T-helper 1 cell (primary cell): ENCODE measurements at regions not wholly inside any gene's neighbourhood (a gene's known extent, or its start where the extent isn't known, plus 50 kb on each side); places are given as distances from the start of the nearest gene placed in this dataset.
"Not testable (repeated sequence)": the region's sequence is repeated elsewhere in the genome, so short reads cannot be mapped to it uniquely, and the experiment has no call there.

ENCODE experiments used
- DNase-seq, 5 donors: peaks; one replicate each; pipeline ENCODE4 v3.0.0-alpha.2; 2012 to 2020

DNA sequence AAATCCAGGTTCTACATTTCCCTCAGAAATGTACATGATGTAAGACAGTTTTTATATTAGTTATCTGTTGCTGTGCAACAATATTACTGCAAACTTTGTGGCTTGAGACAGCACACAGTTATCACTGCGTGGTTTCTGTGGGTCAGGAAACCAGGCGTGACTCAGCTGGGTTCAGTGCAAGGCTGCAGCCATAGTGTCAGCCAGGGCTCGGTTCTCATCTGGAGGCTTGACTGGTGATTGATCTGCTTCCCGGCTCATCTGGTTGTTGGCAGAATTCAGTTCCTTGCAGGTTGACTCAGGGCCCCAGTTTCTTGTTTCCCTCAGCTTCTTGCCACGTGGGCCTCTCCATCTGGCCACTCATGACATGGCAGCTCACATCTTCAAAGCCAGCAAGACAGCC lies 146.8 kb upstream of the ROPN1B start:
- peak in 2 of 5 donors; percentile 6 to 70 for DNase-seq

DNA sequence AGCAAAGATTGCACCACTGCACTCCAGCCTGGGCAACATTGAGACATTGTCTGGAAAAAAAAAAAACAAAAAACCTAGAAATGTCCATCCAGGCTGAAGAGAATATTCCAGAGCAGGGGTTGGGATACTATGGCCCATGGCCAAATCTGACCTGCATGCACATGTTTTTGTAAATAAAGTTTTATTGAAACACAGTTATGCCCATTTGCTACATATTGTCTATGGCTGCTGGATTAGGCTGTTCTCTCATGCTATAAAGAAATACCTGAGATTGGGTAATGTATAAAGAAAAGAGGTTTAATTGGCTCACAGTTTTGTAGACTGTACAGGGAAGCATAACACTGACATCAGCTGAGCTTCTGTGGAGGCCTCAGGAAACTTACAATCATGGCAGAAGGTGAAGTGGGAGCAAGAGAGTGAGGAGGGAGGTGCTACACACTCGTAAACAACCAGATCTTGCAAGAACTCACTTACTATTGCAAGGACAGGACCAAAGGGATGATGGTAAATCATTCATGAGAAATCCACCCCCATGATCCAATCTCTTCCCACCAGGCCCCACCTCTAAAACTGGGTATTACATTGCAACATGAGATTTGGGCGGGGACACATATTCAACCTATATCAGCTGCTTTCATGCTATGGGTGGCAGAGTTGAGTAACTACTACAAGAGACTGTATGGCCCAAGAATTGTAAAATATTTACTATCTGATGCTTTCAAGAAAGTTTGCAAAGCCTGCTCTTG lies 137.8 kb upstream of the ROPN1B start:
- not testable (repeated sequence) for DNase-seq

DNA sequence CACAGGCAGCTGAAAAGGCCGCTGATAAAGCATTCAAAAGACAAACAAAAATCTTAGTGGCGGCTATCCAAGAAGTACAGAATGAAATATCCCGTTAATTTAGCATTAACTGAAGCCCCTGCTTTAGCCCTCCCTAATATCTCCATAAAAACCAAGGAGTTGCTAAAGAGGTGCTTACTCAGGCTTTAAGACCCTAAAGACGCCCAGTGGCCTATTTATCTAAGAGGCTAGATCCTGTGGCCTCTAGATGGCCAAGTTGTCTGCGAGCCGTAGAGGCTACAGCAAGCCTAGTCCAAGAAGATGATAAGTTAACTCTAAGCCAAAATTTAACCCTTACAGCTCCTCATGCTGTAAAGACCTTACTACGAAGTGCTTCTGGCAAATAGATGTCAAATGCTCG lies 133.4 kb upstream of the ROPN1B start:
- not testable (repeated sequence) for DNase-seq

- DNase-seq = peak; percentile 7 to 53 (median 27)
These were observed 132.9 kb upstream of the ROPN1B start for GRCh38 chr3:125836011-125836551.

GRCh38 chr3:125836786-125837185 lies 132.2 kb upstream of the ROPN1B start:
- DNase-seq = peak in 1 of 5 donors; percentile 2

DNA sequence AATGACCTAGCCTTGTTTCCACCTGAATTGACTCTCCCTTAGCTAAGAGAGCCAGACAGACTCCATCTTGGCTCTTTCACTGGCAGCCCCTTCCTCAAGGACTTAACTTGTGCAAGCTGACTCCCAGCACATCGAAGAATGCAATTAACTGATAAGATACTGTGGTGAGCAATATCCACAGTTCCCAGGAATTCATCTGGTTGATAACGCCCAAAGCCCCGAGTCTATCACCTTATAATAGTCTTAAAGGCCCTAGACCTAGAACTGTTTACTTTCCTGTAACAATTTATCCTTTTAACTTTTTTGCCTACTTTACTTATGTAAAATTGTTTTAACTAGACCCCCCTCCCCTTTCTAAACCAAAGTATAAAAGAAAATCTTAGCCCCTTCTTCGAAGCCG lies 130.1 kb upstream of the ROPN1B start:
- DNase-seq = not testable (repeated sequence)

DNA sequence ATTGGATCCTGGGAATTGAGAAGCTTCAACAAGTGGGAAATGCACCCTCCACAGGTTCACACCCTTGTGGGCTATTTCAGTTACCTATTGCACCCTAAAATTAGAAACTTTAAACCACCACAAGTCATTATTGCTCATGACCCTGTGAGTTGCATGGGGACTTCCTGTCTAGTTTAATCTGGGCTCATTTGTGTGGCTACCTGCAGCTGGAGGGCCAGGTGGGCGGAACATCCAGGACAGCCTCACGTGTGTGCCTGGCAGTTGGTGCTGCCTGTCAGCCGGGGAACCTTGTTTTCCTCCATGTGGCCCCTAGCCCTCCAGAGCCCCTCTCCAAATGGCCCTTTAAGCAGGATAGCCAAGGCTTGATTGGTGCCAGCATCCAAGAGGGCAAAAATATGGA lies 128.5 kb upstream of the ROPN1B start:
- DNase-seq = not testable (repeated sequence)

- not testable (repeated sequence) for DNase-seq
These were observed 121.0 kb upstream of the ROPN1B start for GRCh38 chr3:125847966-125848365.

- DNase-seq = not testable (repeated sequence)
These were observed 114.0 kb upstream of the ROPN1B start for GRCh38 chr3:125855006-125855405.

DNA sequence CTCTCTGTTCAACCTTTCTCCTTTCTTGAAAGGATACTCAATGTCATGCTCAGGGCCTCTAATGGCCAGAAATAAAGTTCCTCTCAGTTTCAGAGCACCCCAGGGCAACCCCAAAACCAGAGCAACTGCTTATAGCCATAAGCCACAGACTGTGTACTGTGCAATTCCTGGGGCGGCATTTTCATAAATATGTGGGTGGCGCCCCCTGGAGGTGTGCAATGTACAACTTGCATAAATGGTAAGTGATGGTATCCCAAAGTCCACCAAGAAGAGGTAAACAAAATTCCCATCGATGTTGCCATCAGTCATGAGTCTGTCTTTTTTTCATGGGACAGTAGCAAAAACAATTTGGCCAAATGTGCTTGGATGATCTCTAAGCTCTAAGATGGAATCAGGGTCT lies 108.4 kb upstream of the ROPN1B start:
- not testable (repeated sequence) for DNase-seq

DNA sequence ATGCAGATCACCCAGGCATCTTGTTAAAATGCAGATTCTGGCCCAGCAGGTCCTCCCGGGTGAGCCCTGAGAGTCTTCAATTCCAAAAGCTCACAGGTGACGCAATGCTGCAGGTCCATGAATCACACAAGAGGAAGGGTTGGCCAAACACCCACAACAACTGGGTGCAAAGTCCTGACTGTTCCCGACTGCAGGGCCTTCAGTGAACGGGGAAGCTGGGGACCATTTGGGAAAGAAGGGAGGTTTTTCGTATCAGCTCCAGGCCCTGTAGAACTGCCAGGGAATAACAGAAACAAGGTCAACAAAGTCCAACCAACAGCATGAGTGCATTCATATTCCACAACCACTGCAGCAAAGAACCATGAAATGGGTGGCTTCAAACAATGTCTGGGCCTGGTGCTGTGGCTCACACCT lies 106.1 kb upstream of the ROPN1B start:
- DNase-seq = not testable (repeated sequence)

DNA sequence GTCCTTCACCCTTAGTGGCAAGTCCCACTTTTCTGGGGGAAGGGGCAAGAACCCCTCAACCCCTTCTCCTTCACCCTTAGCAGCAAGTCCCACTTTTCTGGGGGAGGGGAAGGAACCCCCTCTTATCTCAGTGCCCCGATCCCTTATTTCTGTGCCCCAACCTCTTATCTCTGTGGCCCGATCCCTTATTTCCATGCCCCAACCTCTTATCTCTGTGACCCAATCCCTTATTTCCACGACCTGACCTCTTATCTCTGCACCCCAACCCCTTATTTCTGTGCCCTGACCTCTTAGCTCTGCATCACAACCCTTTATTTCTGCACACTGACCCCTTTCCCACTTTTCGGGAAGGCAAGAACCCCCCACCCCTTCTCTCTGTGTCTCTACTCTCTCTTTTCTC lies 104.4 kb upstream of the ROPN1B start:
- not testable (repeated sequence) for DNase-seq

GRCh38 chr3:125886006-125886405 lies 83.0 kb upstream of the ROPN1B start:
- DNase-seq = not testable (repeated sequence)

- DNase-seq = not testable (repeated sequence)
These were observed 69.8 kb upstream of the ROPN1B start for GRCh38 chr3:125899181-125899580.

DNA sequence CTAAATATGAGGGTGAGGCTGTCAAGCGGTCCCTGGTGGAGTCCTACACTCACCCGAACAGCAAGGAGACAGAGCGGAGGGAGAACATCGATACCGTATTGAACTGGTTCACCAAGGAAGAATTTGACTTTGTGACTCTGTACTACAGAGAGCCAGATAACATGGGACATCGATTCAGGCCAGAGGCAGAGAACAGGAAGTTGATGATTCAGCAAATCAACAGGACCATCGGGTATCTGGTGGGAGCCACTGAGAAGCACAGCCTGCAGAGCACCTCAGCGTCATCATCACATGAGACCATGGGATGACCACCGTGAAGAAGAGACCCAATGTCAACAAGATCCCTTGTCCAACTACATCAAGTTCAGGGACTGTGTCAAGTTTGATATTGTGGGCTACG lies 67.5 kb upstream of the ROPN1B start:
- not testable (repeated sequence) for DNase-seq

GRCh38 chr3:125903780-125904455 lies 65.1 kb upstream of the ROPN1B start:
- DNase-seq = not testable (repeated sequence)

DNA sequence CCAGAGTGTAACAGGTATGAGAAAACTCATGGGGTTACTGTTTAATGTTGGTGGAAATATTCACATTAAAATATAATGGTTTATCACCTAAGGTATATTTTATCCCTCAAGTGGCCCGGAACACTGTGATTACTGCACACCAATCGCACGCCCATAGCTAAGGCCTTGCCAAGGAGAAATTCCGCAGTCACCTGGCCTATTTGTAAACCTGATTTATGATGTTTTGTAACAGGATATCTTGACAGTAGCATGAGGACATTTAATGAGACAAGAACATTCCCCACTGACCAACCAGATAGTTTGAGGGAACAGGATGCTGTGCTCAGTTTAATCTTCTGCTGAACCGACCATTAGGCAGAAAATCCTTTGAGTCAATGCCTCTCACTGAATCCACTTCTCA lies 61.7 kb upstream of the ROPN1B start:
- not testable (repeated sequence) for DNase-seq

GRCh38 chr3:125910851-125911250 lies 58.1 kb upstream of the ROPN1B start:
- not testable (repeated sequence) for DNase-seq

DNA sequence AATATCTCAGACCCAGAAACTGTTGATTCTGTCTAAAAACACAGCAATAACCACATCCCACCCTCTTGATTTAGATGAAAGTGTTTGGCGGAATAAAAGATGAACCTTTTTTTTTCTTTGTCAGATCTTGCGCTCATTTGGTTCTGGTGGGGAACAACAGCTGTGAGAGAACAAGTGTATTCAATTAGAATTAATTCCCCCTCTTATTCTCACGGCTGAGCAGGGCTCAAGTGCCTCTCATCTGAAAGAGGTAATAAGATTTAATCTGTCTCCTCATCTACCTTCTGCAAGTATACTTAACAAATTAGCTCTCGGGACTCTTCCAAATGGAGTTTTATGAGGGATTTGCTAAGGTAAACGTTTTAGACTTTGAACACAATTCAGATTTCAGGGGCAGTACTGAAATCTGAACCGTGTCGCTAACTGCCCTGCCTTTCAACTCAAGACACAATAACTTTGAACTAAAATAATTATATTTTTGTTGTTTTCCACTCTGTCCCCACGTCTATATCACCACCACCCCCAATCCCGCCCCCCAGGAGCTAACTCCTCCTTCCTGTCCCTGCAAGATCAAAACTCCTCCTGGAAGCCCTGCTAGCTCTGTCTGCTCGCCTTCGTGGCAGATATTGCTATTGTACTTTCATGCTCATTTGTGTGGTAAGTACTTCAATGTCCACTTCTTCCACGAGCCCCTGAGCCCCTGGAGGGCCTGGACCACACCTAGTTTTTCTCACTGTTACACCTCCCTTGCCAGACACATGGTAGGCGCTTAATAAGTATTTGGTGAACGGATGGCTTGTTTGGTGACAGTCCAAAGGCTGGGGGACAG lies 54.2 kb upstream of the ROPN1B start:
- DNase-seq = not testable (repeated sequence)

DNA sequence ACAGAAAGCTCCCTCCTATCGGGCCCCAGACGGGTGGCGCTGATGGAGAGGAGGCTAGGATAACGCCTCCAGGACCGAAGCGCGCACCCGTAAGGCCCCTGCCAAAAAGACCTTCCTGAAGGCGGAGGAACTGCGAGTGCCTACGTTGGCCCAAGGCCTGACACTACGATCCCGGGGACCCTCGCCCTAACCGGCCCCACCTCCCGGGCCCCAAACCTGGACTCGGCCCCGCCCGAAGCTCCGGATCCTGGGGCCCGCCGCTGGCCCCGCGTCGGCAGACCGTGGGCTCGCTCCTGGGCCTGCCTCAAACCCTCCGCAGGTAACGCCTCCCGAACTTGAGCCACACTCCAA lies 53.6 kb upstream of the ROPN1B start:
- DNase-seq = peak in 1 of 5 donors; percentile 37

DNA sequence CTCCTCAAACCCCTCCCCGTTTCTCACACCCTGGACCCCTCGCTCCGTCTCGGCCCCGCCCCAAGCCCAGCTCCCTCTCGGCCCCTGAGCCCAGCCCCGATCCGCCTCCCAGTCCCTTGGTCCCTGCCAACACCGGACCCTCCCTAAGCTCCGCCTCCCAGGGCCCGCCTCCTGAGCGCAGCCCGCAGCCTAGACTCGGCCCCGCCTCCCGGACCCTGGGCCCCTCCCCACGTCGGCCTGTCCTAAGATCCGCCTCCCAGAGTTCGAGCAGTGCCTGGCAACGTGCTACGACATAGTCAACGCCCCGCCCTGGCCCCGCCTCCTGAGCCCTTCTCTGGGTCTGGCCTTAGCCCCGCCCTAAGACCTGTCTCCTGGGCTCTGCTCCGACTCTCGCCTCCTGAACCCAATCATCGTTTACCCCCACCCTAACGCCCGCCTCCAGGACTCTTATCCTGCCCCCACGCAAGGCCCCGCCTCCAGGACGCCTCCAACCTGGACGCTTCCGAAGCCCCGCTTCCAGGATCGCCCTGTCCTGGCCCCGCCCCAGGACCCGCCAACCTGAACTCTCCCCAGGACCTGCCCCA lies 53.1 kb upstream of the ROPN1B start:
- DNase-seq = peak; percentile 97 to 99 (median 99)

GRCh38 chr3:125916376-125916978 lies 52.5 kb upstream of the ROPN1B start:
- peak in 4 of 5 donors; percentile 93 to 97 (median 96) for DNase-seq
